ENCODE measurements at regions not wholly inside any gene's neighbourhood (a gene's known extent, or its start where the extent isn't known, plus 50 kb on each side); places are given as distances from the start of the nearest gene placed in this dataset.

DNA sequence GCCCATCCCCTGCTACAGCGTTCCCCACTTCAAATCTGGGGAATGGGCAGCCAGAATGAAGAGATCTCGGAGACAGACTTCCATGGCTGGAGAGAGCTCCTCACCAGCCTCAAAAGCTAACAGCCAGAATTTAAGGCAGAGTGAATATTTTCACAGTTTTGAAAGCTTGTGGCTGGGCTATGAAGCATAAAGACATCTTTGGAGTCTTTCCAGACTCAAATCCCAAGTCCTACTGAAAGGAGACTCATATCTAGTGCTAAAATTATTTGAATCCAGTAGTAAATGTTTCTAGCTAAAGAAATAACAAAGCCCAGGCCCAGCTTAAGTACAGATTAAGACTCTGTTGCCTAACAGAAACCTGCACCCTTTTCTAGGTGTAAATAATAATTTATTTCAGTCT lies 628.4 kb upstream of the ALCAM start:
- TF ChIP-seq, protein P1, sequence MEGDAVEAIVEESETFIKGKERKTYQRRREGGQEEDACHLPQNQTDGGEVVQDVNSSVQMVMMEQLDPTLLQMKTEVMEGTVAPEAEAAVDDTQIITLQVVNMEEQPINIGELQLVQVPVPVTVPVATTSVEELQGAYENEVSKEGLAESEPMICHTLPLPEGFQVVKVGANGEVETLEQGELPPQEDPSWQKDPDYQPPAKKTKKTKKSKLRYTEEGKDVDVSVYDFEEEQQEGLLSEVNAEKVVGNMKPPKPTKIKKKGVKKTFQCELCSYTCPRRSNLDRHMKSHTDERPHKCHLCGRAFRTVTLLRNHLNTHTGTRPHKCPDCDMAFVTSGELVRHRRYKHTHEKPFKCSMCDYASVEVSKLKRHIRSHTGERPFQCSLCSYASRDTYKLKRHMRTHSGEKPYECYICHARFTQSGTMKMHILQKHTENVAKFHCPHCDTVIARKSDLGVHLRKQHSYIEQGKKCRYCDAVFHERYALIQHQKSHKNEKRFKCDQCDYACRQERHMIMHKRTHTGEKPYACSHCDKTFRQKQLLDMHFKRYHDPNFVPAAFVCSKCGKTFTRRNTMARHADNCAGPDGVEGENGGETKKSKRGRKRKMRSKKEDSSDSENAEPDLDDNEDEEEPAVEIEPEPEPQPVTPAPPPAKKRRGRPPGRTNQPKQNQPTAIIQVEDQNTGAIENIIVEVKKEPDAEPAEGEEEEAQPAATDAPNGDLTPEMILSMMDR (IDR thresholded peaks at IDR 0.05), result no peak
- no peak for TF ChIP-seq EP300 (IDR thresholded peaks at IDR 0.05)
- TF ChIP-seq KDM1A (IDR thresholded peaks at IDR 0.05; ENCODE audit: low read depth), result no peak
- TF ChIP-seq MAFK (IDR thresholded peaks at IDR 0.05; ENCODE audit: partially characterized antibody), result no peak
- TF ChIP-seq, protein P2, sequence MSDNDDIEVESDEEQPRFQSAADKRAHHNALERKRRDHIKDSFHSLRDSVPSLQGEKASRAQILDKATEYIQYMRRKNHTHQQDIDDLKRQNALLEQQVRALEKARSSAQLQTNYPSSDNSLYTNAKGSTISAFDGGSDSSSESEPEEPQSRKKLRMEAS (IDR thresholded peaks at IDR 0.05), result no peak
- TF ChIP-seq, protein P3, sequence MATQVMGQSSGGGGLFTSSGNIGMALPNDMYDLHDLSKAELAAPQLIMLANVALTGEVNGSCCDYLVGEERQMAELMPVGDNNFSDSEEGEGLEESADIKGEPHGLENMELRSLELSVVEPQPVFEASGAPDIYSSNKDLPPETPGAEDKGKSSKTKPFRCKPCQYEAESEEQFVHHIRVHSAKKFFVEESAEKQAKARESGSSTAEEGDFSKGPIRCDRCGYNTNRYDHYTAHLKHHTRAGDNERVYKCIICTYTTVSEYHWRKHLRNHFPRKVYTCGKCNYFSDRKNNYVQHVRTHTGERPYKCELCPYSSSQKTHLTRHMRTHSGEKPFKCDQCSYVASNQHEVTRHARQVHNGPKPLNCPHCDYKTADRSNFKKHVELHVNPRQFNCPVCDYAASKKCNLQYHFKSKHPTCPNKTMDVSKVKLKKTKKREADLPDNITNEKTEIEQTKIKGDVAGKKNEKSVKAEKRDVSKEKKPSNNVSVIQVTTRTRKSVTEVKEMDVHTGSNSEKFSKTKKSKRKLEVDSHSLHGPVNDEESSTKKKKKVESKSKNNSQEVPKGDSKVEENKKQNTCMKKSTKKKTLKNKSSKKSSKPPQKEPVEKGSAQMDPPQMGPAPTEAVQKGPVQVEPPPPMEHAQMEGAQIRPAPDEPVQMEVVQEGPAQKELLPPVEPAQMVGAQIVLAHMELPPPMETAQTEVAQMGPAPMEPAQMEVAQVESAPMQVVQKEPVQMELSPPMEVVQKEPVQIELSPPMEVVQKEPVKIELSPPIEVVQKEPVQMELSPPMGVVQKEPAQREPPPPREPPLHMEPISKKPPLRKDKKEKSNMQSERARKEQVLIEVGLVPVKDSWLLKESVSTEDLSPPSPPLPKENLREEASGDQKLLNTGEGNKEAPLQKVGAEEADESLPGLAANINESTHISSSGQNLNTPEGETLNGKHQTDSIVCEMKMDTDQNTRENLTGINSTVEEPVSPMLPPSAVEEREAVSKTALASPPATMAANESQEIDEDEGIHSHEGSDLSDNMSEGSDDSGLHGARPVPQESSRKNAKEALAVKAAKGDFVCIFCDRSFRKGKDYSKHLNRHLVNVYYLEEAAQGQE (IDR thresholded peaks at IDR 0.05), result no peak

Measured in A549 (cell line).